Hypothalamus (tissue), 51 donors: ENCODE measurements at regions not wholly inside any gene's neighbourhood (a gene's known extent, or its start where the extent isn't known, plus 50 kb on each side); places are given as distances from the start of the nearest gene placed in this dataset.
A peak's percentile ranks its signal among the peaks of the same experiment; 100 is the strongest.
"Not testable (repeated sequence)": the region's sequence is repeated elsewhere in the genome, so short reads cannot be mapped to it uniquely, and the experiment has no call there.

Source experiments
- DNase-seq, 51 donors: peaks; one replicate each; lab custom pipeline; 2025; lab: John Stamatoyannopoulos, UW

DNA sequence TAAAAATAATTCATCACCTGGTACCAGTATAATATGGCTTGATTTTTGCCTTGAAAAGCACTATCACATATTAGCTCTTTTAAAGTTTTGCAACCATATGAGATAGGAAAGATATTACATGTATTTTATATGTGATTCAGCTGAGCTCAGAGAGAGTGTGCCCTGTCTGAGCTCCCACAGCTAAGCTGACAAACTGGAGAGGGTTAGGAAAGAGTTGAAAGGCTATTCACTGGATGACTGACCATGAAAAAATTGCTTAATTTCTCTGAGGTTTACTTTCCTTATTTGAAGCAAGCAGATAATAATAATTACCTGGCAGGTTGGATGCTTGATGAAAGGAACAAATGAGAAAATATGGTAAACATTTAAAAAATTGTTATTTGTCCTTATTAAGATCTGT is 97.4 kb upstream of the CCDC80 start:
- DNase-seq, result no peak

DNA sequence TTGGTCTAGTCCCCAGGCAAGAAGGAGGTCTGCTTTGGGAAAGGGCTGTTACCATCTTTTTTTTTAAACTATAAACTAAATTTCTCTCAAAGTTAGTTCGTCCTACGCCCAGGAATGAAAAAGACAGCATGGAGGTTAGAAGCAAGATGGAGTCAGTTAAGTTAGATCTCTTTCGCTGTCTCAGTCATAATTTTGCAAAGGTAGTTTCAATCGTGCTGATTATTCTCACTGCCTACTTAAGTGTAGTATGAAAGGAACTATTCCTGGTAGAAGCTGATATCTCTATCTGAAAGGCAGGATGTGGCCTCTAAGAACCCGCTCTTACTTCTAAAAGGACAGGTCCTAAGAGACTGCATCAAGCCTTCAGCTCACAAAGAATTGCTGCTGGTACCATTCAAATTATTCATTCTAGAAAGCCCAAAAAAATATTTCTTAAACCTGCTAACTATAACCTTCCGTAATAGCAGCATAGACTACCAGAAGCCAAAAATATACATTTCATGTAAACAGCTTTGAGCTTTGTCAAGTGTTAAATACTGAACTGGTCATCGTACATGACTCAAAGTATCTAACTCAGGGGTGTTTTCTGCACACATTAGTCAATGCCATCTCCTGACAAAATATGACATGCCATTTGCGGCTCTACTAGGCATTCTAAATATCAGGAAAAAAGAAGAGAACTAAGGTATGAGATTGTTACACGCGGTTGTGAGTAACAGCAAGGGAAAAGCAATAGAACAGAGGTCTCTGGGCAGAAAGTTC is 96.0 kb upstream of the CCDC80 start:
- no peak for DNase-seq

DNA sequence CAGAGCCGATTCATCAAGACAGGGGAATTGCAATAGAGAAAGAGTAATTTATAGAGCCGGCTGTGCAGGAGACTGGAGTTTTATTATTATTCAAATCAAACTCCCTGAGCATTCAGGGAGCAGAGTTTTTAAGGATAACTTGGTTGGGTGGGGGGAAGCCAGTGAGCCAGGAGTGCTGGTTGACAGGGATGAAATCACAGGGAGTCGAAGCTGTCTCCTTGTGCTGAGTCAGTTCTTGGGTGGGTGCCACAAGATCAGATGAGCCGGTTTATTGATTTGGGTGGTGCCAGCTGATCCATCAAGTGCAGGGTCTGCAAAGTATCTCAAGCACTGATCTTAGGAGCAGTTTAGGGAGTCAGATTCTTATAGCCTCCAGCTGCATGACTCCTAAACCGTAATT is 95.4 kb upstream of the CCDC80 start:
- no peak for DNase-seq

DNA sequence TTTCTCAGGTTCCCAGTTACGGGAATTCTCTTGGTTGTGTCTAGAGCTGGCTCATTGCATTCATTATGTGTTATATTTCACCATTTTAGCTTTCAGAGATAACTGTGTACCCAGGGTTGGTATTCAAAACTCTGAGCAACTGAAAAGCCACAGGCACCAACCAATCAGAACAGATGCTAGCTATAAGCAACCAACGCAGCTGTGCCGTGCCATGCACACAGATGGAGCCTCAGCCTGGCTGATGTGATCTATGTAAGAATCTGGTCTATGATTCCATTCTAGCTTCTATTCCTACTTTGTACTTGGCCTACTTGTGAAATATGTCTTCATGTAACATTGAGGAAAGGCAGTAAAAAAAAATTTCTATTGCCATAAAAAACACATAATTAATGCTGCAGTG is 95.0 kb upstream of the CCDC80 start:
- no peak for DNase-seq

DNA sequence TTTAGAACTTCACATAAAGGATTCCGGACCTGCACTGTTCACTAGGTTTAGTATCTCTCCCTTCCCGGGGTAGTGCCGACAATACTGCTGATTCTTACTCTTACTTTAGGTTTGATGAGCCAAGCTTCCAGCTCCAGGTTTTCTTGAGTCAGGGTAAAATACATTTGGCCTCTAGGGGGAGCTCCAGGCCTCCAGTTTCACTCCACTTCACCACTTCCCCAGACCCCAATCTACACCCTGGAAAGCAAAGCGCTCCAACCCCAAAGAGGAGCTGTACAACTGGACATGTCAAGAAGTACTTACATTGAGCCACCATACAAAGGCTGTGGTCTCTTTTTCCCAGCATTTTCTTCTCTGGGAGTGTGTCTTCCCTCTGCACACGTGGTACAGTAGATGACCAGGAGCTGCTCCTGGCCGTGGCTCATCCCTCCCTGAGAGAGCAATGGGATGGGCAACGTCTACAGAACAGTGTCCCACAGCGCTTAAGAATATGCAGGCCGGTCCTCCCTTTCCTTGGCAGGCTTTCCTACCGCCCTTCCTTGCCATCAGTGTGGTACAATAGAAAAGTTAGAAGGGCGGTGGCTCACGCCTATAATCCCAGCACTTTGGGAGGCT is 93.9 kb upstream of the CCDC80 start:
- peak in 26 of 51 donors; percentile 0 to 45 (median 8) for DNase-seq

DNA sequence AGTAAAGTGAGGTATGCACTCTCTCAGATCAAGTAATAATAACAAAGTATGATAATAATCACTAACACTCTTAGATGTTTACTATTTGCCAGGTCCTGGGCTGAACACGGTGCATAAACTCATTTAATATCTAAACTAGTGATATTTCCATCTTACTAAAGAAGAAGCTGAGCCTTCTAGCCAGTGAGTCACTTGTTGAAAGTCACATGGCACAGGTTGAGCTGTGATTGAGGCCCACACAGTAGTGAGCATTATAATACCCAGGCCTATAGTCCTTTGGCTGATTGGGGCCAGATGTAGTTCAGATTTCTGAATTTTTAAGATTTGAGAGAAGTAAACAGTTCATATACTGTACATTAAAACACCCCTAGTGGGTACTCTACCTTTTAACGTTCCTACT is 93.2 kb upstream of the CCDC80 start:
- DNase-seq, result no peak

DNA sequence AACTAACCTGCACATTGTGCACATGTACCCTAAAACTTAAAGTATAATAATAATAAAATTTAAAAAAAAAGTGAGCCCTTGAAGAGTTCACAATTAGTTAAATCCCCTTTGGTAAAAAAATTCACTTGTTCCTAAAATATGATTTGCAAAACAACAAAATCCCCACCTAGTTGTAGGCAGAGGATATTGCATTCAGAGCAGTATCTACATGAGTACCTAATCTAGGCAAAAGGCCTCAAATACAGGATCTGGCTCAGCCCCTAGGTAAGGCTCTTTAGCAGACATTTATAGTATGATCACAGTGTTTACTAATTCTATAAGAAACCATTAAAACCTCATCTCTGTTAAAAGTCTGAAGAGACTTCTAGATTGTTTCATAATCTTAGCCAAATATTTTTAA is 89.3 kb upstream of the CCDC80 start:
- no peak for DNase-seq

DNA sequence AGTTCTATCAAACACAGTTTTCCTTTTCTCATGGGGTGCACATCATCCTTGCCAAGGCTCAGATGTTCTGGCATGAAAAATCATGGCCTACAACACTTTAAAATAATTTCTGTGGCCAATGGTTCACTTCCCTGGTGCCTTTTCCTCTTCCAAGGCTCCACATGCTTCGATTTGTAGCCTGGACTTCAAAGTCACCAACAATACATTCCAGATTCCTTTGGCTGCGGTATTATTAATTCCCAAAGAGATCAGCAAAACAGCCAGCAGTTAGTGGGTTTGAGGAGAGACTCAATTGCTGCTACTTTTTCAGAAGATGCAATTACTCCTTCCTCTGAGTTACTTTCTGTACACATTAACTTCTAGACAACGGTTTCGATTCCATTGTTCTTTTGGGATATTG is 80.3 kb upstream of the CCDC80 start:
- DNase-seq, result no peak

DNA sequence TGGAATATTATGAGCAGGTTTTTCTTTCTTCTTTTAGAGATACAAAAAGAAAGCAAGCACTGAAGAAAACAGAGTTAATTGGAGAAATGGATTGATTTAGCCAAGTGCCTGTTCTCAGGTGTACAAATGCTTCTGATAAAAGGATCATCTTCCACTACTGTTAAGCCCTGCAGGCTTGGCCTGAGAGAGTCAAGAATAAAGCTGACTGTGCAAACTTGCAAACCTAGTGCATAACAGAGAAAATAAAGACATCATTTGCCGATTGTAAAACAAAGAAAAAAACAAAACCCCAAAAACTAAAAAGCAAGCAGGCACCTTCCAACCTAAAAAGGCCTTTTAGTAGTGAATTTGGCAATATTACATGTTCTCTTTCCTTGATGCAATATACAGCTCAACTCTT is 78.0 kb upstream of the CCDC80 start:
- DNase-seq, result no peak

DNA sequence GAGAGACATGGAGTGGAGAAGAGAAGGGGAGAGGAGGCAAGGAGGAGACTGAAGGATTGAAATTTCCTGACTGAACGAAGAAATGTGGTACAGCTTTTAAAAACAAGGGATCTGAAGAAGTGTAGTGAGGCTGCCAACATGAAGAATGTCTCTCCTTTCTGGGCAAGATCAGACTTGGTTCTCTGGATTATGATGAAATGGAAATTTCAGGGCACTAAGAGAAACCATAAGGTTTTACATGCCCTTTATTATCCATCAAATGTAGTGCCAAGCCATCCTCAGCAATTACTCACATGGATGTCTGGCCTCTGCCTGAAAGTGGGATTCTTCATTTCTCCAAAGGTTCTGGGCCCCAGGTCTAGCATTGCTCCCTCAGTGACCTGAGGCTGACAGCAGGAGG is 77.6 kb upstream of the CCDC80 start:
- DNase-seq, result no peak

DNA sequence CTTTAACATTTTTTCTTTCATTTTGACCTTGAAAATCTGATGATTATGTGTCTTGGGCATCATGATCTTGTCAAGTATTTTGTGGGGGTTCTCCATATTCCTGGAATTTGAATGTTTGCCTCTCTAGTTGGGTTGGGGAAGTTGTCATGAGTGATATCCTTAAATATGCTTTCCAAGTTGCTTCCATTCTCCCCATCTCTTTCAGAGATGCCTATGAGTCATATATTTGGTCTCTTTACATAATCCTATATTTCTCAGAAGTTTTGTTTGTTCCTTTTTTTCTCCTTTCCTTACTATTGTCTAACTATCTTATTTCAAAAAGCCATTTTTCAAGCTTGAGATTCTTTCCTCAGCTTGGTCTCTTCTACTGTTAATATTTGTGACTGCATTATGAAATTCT is 69.0 kb upstream of the CCDC80 start:
- no peak for DNase-seq

DNA sequence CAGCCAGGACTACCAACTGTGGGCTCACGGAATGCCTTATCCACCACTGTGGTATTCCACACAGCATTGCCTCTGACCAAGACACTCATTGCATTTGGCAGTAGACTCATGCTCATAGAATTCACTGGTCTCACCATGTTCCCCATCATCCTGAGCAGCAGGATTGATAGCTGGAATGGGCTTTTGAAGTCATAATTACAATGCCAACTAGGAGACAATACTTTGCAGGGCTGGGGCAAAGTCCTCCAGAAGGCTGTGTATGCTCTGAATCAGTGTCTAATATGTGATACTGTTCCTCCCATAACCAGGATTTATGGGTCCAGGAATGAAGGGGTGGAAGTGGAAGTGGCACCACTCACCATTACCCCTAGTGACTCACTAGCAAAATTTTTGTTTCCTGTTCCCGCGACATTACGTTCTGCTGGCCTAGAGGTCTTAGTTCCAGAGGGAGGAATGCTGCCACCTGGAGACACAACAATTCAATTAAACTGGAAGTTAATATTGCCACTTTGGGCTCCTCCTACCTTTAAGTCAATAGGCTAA is 58.6 kb upstream of the CCDC80 start:
- DNase-seq, result no peak

DNA sequence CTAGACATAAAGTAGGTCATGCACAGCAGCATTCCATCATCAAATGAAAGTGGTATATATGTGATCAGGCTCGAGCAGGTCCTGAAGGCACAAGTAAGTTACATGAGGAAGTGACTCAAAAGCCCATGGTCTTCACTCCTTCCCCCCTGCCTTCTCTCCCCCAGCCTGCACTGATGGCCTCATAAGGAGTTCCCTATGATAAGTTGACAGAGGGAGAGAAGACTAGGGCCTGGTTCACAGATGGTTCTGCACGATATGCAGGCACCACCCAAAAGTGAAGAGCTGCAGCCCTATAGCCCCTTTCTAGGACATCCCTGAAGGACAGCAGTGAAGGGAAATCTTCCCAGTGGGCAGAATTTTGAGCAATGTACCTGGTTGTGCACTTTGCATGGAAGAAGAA is 57.5 kb upstream of the CCDC80 start:
- DNase-seq, result not testable (repeated sequence)

DNA sequence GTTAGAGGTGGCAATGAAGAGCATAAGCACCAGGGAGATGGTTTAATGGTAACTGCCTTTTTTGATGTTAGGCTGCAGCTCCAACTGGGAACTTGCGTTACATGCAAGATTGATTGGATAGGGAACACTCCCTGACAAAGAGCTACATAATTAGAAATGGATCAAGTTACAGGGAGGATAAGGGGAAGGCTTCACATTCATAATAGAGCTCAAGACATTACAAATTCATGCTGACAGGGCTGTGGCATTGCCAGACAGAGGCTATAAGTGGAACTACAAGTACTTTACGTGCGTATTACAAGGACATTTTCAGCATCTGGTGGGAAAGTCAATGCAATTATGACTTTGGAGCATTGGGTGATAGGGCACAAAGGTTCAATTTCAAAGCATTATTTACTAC is 55.3 kb upstream of the CCDC80 start:
- DNase-seq, result not testable (repeated sequence)

DNA sequence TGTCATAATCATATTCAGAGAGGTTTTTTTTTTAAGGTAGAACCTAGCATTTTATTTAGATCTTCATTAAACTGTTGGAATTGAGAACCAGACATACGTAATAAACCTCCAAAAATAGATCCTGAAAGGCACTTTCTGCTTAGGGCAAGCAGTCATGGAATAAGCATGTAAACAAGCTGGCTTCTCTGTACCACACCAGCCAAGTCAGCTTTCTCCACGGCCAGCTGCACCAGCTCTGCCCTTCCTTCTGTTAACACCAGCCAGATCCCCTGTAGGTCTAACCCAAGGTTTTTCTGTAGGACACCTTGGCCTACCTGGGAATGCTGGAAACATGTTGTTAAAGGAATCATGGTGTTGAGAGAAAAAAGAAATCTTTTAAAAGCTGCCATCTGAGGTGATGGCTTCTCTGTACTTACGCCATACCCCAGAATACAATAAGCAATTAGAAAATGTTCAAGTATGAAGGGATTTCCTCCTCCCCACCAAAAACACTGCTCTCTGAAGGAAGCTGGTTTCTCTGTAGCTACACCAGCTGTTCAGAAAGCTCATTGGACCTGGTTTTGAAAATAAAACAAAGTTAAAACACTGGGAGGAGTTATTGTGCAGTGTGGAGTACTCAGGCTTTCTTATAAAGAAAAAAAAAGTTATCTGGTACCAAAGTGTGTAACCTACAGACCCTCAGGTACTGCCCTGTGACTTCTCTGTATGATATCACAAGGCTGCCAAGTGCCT is 54.6 kb upstream of the CCDC80 start:
- DNase-seq, result not testable (repeated sequence)

DNA sequence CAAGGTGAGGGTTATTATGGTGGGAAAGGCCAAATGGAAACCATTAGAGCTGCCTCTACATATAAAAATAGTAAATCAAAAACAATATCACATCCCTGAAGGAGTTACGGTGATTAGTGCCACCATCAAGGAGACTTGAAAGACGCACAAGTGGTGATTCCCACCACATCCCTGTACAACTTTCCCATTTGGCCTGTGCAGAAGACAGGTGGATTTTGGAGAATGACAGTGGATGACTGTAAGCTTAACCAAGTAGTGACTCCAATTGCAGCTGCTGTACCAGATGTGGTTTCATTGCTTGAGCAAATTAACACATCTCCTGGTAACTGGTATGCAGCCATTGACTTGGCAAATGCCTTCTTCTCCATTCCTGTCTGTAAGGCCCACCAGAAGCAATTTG is 54.0 kb upstream of the CCDC80 start:
- not testable (repeated sequence) for DNase-seq

DNA sequence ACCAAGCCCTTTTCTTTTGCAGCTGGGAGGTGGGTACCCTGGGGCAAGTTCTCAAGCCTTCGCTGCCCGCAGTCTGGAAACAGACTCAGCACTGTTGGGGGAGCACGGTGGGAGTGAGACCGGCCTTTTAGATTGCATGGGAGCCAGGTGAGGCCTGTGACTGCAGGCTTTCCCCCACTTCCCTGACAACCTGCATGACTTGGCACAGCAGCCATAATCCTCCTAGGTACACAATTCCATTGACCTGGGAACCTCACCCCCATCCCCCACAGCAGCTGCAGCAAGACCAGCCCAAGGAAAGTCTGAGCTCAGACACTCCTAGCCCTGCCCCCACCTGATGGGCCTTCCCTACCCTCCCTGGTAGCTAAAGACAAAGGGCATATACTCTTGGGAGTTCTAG is 52.2 kb upstream of the CCDC80 start:
- DNase-seq, result no peak
